ENCODE measurements at regions not wholly inside any gene's neighbourhood (a gene's known extent, or its start where the extent isn't known, plus 50 kb on each side); places are given as distances from the start of the nearest gene placed in this dataset.
"Not testable (repeated sequence)": the region's sequence is repeated elsewhere in the genome, so short reads cannot be mapped to it uniquely, and the experiment has no call there.

DNA sequence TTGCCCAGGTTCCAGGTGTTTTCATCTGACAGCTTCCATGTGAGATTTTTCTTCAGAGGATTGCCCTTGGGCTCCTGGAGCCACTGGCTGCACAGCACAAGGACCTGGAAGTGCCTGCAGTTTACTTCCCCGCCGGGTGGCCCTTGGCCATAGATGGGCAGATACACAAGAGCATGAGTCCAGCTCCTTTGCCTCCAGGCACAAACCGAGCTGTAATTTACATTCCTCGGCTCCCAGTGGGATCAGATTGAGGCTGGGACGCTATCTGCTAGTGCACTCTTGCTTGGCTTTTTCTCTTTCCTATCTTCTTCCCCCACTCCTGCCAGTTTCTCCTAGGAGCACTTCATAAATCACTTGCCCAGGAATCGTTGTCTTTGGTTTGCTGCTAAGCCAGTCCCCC lies 85.4 kb upstream of the RALY start:
- DNase-seq: no peak

DNA sequence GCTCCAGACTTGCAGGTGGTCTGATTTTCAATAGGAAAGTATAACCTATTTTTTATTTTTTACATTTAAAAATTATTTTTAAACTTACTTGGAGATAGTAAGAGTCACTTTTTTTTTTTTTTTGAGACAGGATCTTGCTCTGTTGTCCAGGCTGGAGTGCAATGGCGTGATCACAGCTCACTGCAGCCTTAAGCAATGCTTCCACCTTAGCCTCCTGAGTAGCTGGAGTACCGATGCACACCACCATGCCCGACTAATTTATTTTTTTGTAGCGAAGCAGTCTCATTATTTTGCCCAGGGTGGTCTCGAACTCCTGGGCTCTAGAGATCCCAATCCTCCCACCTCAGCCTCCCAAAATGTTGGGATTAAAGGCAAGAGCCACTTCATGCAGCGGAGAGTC lies 84.8 kb upstream of the RALY start:
- DNase-seq: no peak

DNA sequence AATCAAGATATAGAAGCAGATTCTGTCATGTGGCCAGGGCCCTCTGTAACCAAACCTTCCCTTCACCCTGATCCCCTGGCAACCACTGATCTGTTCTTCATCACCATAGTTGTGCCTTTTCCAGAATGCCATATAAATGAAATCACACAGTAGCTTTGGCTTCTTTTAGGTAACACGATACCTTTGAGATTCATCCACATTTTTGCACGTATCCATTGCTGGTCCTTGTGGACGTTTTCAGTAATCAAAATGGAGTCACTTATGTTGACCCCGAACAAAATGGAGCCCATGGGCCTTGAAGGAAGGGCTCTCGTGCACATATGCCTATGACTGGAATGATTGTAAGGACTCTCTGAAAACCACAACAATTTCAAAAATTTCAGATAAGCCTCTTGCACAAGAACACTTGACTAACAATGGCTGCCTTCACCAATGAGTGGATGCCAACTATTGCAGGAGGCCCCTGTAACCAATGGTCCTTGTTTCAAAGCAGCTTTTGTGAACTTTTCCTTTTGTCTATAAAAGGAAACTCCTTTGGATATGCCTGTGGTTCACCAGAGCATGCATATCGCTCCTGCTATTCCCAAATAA lies 84.3 kb upstream of the RALY start:
- no peak for DNase-seq

DNA sequence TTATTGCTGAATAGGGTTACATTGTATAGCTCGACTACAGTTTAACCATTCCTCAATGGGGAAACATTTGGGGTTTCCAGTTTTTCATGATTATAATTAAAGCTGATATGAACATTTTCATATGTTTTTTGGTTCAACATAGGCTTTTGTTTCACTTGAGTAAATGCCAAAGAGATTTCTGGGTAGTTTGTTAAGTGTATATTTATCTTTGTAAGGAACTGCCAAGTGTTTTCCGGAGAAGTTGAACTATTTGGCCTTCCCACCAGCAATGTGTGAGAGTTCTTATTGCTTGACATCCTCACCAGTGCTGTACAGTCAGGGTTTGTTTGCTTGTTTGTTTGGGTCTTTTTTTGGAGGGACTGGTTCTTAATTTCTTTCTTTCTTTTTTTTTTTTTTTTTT lies 83.7 kb upstream of the RALY start:
- DNase-seq: no peak

DNA sequence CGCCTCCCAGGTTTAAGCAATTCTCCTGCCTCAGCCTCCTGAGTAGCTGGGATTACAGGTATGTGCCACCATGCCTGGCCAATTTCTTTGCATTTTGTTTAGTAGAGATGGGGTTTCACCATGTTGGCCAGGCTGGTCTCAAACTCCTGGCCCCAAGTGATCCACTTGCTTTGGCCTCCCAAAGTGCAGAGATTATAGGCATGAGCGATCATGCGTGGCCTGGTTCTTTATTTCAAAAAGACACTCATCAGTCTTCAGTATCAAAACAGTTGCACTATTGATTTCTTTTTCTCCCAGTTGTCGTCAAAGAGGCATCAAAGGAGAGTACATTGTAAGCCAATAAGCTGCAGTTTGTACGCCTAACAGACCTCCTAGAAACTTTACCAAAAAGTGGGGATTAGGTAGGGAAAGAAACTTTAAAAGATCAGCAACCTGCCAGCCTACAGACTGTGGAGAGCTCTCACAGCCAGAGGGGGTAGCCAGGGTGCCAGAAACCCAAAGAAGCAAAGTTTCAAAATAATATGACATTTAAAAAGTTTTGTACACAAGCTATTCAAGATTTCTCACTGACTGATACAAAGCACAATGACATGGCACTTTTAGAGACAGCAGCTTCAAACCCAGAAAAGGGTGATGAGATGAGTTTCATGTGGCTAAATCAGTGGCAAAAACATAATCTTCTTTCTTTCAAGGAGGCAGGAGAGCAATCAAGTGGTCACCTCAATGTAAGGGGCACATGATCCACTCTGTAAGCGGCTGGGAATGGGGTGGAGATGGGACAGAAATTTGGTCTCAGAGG lies 83.0 kb upstream of the RALY start:
- no peak for DNase-seq

DNA sequence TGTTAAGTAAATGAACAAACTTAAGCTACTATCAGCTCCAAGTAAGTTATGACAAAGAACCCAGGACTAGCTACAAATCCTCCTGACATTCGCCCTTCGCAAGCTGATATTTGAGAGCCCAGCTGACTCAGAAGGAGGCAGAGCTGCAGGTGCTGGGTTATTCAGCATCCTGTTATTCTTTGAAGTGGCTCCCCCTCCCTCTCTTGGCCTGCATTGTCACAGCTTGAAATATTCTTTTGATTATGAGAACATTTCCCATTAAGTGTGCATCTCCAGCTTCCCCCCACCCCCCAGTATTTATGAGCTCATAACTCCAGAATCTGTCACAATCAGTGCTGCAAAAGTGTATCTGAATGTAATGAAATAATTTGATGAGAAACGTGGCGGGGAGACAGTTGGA lies 78.8 kb upstream of the RALY start:
- no peak for DNase-seq

DNA sequence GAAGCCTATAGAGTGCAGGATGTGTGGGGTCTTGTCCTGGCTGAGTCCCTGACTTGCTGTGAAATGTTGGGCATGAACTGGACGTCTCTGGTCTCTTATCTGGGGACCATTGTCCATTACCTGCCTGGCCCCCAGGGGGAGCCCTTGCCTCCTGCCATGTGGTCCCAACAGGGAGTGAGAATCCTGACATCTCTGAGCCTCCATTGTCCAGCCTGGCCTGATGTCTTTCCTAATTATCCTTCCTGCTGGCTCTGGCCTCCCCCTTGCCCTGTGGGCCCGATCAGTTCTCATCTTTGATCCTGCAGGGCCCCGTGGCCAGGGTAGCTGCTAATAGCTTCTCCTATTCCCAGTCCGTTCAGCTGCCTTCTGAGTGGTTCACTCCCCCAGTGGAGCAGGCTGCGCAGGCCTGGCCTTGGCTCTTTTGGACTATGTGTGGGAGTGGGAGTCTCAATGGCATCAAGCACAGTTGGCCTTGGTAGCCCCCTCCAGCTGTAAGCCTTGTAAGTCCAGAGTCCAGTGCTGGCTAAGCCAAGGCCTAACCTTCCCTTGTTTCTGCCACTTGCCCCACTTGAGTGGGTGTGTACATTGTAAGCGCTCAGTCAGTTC lies 77.9 kb upstream of the RALY start:
- peak in 1 of 14 donors; percentile 2 for DNase-seq

DNA sequence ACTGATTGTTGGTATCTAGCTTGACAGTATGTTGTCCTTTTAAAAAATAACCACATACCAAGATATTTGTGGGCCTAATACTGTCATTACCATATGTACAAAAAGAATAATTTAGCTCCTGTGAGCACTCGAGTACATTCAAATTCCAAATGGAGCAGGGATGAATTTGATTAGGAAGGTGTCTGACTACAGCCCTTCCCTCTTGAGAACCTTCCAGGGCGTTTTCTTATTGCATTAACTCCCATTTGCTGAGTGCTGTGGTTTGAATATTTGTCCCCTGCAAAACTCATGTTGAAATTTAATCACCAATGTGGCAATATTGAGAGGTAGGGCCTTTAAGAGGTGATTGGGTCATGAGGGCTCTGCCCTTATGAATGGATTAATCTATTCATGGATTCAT lies 76.9 kb upstream of the RALY start:
- no peak for DNase-seq

DNA sequence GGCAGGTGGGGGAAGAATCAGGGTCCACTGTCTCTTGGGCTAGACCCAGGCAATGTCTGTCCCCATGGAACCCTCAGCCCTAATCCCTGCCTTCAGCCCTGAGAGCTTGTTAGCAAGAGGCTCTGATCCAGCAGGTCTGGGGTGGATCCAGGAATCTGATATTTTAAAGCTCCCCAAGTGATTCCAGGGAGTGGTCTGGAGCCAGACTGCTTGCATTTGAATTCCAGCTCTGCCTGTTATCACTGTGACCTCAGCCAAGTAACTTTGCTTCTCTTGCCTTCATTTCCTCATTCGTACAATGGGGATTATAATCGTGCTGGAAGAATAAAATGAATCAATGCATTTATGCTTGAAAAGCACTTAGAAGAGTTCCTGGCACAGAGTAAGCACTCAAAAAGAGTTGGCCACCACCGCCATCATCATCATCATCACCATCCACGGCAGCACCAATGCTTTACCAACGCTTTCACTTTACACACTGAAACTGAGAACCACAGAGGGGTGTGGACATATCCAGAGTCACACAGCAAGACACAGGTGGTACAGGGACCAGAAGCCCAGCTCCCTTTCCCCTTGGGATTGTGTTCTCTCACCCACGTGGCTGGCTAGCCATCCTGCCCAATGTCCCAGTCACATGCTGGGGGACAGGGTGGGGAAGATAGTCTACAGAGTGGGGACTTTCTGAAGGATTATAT lies 75.7 kb upstream of the RALY start:
- DNase-seq: no peak

DNA sequence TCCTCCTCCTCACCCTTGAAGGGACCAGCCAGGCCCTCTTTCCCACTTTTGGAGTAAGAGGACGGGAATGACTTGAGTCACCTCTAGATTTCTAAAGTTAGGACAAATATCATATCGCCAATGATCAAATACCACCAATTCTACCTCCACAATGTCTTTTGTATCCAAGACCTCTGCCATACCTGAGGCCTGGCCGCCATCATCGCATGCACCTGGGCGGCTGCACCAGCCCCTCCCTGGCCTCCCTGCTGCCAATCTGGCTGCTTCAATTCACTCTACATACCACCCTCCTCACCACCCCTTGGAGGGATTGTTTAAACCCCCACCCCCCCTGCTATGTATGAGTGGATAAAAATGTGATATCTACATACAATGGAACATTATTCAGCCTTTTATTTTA lies 75.0 kb upstream of the RALY start:
- no peak for DNase-seq

DNA sequence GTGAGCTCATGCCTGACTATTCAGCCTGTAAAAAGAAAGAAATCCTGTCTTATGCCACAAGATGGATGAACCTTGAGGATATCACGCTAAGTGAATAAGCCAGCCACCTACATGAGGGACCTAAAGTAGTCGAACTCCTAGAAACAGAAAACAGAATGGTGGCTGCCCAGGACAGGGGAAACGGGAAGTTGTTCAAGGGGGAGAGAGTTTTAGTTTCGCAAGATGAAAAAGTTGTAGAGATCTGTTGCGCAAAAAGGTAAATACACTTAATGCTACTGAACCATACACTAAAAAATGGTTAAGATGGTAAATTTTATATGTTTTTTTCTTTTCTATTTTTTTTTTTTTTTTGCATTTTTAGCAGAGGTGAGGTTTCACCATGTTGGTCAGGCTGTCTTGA lies 74.1 kb upstream of the RALY start:
- DNase-seq: no peak

DNA sequence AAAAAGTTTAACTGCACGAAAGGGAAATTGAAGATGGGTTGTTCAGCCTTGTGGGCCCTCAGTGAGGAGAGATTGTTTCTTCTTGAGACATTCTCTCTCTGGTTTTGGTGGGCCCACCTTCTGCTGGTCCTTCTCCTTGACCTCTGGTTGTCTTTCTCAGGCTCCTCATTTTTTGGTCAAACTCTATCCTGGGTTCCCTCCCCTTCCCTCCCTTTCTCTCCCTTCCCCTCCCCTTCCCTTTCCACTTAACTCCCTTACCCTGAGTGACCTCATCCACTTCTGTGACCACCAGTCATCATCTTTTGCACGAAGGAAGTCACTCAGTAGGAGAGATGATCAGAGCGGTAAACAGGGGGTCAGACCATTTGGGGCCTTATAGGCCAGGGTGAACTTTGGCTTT lies 71.5 kb upstream of the RALY start:
- DNase-seq: no peak

DNA sequence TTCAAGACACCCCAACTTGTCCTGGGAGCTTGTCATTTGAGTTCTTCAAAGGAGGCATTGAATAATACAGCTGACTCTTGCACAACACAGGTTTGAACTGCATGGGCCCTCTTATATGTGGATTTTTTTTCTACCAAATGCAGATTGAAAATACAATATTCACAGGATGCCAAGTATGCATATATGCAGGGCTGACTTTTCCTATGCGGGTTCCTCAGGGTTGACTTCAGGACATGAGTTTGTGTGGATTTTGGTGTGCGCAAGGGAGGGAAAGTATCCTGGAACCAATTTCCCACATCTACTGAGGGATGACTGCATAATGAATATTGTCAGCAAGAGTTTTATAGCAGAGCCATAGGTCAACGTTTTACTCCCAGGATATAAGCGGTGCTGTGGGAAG lies 70.0 kb upstream of the RALY start:
- no peak for DNase-seq

DNA sequence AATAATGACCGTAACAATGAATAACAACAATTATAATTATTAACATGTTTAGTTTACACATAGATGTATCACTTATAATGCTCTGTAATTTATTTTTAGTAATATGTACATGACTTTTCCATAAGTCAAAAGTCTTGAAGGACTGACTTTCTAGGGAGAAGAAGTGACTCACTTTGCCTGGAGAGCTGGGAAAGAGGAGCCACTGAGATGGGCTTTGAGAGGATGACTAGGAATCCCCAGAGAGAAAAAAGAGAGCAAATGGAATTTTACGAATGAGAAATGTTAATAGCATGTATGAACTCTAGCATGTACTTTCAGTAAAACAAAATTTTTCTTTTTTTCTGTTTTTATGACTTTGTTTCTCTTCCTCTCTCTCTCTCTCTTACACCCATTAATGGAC lies 67.8 kb upstream of the RALY start:
- no peak for DNase-seq

DNA sequence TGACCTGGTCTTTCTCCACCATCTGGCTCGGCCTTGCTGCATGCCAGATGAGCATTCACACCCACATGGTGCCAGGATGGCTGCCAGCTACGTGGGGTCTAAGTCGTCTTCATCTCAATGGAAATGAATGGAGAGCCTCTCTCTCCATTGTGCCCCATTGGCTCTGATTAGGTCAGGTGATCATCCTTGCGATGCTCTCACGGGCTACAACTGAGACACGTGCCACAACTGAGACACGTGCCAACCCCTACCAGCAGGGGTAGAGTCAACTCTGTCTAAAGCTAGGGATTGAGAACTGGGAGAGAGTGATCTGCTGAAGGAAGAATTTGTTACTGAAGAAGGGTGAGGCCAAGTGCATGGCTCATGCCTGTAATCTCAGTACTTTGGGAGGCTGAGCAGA lies 67.3 kb upstream of the RALY start:
- no peak for DNase-seq

DNA sequence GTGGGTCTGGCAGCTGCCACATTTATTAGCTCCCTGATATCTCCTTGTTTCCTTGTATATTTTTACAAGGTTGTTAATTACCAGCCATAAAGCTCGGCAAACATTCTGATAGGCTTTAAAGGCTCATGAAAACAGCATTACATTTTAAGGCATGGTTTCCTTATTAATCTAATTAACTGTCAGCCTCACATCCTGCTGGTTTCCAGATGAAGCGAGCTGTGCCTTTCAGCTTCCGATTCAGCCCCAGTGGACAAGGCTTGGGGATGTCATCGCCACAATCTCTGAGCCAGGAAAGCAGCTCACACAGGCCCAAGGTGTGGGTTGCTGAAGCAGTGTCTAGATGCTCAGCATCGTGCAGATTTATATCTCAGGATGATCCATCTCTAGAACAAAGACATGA lies 66.0 kb upstream of the RALY start:
- no peak for DNase-seq

DNA sequence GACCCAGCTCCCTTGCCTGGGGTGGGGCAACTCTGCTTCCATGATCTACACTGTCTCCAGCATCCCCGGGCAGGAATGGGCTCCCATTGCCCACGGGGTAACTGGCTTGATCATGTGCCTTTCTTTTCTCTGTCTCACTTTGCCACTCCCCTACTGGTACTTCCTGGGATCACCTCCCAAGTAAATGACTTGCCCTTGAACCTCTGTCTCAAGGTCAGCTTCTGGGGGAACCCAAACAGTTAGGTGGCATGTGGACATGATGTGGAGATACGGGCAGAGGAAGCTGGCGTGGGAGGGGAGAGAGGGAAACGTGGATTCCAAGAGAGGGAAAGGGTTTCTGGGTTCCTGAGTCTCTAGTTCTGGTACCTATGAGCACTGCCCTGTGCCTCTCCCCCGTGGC lies 63.8 kb upstream of the RALY start:
- DNase-seq: no peak

DNA sequence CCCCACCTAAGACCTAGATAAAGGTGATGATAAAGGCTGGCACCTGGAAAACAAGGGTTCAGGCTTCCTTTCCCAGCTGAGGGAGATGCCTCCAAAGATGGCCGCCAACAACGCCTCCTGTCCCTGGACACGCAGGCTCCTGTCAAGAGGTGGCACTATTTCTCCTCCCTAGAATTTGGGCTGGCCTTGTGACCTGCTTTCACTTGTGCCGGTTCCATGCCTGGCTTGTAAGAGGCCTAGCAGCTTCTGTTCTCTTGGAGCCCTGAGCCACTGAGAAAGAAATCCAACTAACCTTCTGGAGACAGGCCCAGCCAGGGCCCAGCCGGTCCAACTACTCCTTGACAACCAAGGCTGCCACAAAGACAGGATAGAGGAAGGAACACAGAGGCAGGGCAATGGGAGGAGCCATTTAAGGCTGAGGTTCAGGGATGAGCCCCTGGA lies 60.2 kb upstream of the RALY start:
- DNase-seq: peak in 13 of 14 donors; percentile 24 to 86 (median 67)

DNA sequence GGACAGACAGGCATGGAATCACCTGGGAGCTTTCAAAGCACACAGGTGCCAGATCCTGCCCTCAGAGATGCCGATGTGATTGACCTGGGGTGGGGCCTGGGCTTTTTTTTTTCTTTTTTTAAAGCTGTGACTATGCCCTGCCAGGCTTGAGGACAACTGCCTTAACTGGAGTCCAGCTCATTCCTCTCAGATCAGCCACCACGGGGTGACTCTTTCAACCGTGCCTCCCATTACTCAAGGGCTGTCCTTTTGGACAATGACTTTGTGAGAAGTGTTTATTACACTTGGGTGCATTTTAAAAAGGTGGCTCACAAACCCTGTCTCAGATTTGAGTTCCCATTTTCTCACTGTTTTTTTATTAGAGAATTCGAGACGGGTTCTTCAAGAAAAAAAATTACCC lies 57.1 kb upstream of the RALY start:
- peak in 5 of 14 donors; percentile 0 to 14 (median 5) for DNase-seq

DNA sequence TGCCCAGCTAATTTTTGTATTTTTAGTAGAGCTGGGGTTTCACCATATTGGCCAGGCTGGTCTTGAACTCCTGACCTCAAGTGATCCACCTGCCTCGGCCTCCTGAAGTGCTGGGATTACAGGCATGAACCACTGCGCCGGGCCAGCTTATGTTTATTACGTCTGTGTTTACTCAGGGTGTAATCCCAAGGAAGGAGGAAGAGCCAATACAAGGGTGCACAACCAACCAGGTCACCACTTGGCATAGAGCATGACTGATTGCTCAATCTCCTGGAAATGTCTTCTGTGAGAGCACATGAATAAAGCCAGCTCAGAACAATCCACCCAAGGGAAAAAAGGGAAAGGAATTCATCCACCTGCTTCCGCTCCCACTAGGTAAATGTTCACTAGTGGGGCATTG lies 54.7 kb upstream of the RALY start:
- not testable (repeated sequence) for DNase-seq

DNA sequence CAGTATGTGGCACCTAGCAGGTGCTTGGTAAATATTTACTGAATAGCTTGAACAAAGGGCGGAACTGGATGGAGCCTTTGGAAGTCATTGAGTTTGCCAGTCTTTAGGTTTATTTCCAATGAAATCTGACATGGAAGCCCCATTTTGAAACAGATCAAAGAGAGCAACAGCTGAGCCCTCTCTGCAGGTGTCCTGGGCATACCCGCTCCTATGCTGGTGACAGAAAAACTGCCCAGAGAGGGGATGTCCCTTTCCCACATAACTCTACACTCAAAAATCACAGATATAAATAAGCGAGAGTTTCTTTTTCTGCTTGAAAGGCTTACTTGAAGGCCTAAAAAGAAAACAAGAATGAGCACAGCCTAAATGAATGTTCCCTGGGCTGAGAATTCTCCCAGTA lies 53.0 kb upstream of the RALY start:
- no peak for DNase-seq
